OCI-LY1 (cell line): ENCODE measurements at regions not wholly inside any gene's neighbourhood (a gene's known extent, or its start where the extent isn't known, plus 50 kb on each side); places are given as distances from the start of the nearest gene placed in this dataset.

ENCODE experiments used
- CTCF ChIP-seq: fragments of 200-600 bp; sonication (generic), shearing (Covaris generic); IDR thresholded peaks from 2 replicates; pipeline ENCODE4 v1.5.1; 2017; ENCODE audit warnings: mild to moderate bottlenecking, antibody characterized with exemption, low read length, moderate library complexity, mixed read lengths
- EZH2 ChIP-seq: fragments of 200-600 bp; sonication (generic), shearing (Covaris generic); IDR thresholded peaks from 2 replicates; pipeline ENCODE4 v1.8.0; 2017; ENCODE audit warnings: borderline replicate concordance, mixed run types, mild to moderate bottlenecking, antibody characterized with exemption, low read length, moderate library complexity, mixed read lengths

GRCh38 chr20:22808628-22809027 is 224.3 kb upstream of the FOXA2 start:
- TF ChIP-seq CTCF, result no peak
- TF ChIP-seq EZH2, result no peak
